HG03060 (cell line): ENCODE measurements at regions not wholly inside any gene's neighbourhood (a gene's known extent, or its start where the extent isn't known, plus 50 kb on each side); places are given as distances from the start of the nearest gene placed in this dataset.
"Not testable (repeated sequence)": the region's sequence is repeated elsewhere in the genome, so short reads cannot be mapped to it uniquely, and the experiment has no call there.

Source experiments
- ATAC-seq: cut with Tn5 transposase; IDR thresholded peaks from one replicate; pipeline ENCODE4 v1.9.1; 2021; ENCODE audit warnings: low read depth, moderate number of reproducible peaks; ENCODE audit not compliant: unreplicated experiment

DNA sequence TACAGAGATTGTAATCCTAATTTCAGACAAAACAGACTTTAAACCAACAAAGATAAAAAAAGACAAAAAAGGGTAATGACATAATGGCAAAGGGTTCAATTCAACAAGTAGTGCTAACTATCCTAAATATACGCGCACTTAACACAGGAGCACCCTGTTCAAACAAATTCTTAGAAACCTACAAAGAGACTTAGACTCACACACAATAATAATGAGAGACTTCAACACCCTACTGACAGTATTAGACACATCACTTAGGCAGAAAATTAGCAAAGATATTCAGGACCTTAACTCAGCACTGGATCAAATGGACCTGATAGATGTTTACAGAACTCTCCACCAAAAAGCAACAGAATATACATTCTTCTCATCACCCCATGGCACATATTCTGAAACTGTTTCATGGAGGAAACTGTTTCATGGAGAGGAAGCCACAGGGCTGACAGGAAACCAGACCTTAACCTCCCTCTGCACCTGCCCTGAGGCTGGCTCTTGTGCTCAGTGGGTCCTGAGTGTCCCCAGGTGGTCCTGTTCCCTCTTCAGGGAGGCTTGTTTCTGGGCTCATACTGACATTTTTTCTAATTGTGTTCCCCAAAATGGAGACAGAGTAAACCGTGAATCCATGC lies 54.7 kb downstream of the OR4M2 start:
- not testable (repeated sequence) for ATAC-seq

DNA sequence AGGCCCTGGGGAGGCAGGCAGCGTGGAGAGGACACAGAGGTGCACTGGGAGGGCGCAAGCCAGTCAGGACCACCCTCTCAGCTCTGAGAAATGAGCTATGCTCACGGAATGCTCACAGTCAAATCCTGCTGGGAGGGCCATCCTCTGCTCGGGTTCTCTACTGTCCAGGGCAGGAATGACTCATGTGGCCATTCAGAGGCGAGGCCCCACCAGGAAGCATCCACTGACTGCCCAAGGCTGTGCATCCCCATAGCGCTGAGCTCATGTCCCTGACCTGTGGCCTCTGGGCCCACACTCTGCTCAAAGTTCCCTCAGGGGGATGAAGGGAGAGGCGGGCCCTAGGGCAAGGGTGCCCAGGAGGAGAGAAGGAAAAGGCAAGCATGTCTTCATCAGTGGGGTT lies 57.2 kb downstream of the OR4M2 start:
- ATAC-seq = not testable (repeated sequence)

DNA sequence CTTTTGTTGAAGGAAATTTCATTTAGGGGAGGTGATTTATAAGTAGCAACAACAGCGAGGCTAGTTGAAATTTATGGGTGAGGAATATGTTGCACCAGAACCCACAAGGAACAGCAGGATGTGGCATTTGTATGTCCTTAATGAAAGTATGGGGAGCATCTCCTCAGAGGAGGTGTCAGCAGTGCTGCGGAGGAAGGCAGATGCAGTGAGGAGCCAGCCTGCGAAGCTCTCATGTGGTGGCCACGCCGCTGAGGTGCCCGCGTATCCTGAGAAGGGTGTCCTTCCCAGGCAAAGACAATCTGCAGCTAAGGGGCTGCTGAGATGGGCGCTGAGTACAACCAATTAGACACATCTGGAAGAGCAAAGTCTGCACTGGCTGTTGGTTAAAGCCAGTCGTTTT lies 60.8 kb downstream of the OR4M2 start:
- not testable (repeated sequence) for ATAC-seq

DNA sequence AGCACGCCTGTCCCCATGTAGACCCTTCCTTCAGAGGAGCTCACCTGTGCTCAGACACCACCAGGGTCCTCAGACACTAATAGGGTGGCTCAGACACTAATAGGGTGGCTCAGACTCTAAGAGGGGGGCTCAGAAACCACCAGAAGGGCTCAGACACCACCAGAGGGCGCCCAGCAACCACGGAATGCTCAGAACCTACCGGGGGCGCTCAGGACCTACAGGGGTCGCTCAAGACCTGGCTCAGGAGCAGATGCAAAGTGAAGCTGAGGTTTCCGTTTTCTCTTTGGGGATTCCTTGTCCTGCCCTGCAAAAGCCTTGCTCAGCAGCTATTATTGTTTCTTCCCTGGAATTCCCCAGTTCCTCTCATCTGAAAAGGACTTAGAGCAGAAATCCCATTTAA lies 67.8 kb downstream of the OR4M2 start:
- peak; percentile 77 for ATAC-seq

DNA sequence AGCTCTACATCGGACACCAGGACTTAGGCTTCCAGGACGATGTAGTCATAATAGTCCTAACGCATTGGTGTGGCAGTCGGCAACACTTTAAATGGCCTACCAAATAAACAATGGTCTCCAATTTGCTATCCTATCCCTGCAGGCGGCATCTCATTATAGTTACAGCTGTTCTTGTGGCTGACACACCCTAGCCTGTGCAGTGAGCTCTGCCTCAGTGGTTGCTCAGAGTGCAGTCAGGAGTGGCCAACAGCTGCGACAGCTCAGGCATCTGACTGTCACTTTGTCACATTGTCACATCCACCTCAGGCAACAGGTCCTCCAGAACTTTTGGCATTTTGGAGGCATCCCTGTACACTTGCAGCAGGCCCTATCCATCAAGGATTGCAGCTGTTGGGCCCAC lies 77.9 kb downstream of the OR4M2 start:
- ATAC-seq = not testable (repeated sequence)

DNA sequence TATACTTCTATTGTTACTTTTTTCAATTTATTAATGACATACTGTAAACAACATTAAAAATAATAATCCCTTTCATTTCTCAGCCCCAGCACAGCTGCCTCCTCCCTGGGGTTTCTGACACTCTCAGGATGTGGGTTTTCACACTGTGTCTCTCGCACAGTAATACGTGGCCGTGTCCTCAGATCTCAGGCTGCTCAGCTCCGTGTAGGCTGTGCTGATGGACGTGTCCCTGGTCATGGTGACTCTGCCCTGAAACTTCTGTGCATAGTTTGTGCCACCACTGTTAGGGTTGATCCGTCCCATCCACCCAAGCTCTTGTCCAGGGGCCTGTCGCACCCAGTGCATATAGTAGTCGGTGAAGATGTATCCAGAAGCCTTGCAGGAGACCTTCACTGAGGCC lies 80.0 kb downstream of the OR4M2 start:
- ATAC-seq = peak; percentile 21

DNA sequence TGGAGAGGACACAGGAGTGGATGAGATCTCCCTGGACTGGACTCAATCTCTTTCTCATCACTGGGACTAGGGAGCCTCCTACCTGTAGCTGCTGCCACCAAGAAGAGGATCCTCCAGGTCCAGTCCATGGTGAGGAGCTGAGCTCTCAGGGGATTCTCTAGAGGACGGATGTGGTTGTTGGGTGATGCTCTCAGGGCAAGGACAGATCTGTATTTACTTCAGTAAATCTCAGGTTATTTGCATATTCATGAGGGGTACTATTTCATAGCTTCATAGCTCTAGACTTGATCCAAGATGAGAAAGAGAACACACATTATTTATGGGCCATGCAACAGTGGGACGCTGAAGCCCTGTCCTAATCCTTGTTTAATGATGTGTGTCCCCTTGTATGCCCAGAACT lies 80.4 kb downstream of the OR4M2 start:
- peak; percentile 68 for ATAC-seq

DNA sequence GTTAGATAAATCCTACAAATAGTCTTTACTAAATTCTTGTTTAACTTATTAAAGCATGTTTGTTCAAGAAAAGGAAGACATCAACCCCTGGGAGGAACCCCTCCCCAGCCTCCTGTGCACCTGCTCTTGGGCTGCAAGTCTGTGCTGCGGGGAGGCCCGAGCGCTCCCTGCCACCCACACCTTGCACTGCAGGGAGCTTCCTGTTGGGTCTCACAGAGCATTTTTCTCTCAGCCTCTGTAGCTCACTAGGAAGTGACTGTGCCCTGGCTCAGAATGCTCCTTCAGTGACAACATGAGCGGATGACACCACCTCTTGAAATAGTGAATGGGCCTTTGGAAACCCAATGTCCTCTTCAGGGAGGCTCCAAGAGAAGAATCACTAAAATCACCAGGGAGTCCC lies 81.1 kb downstream of the OR4M2 start:
- peak; percentile 55 for ATAC-seq

DNA sequence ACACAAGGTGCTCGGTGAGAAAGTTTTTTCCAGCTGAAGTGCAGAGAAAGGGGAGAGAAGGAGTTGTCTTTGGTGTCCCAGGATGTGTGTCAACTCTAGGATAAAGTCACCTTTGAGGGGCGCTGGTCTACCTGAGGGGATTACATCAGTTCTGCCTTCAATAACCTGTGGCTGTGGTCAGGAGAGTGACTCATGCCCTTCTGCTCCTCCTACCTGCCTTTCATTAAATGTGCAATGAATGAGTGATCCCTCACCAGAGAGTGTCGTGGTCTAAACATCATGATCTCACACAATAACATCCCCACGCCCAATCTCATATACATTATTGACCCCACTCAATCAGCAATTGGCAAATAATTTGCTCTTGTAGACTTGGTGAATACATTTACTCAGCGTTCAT lies 83.4 kb downstream of the OR4M2 start:
- not testable (repeated sequence) for ATAC-seq

DNA sequence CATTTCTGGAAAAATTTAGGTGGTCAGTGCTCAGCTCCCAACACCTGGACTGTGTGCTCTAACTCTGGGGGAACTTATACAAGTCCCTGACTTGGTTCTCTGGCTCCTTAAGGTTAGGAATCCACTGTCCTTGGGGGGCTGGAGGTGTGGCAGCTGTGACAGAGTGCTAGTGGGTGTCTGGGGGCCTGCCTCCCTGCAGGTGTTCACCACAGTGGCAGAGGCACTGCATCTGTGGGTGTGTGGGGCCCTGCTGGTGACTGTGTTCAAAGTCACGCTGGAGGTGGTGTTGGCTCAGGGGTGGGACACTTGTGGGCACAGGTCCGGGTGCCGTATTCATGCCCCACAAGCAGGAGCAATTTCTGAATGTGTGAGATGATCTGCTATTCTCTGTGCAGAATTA lies 87.2 kb downstream of the OR4M2 start:
- ATAC-seq = not testable (repeated sequence)

DNA sequence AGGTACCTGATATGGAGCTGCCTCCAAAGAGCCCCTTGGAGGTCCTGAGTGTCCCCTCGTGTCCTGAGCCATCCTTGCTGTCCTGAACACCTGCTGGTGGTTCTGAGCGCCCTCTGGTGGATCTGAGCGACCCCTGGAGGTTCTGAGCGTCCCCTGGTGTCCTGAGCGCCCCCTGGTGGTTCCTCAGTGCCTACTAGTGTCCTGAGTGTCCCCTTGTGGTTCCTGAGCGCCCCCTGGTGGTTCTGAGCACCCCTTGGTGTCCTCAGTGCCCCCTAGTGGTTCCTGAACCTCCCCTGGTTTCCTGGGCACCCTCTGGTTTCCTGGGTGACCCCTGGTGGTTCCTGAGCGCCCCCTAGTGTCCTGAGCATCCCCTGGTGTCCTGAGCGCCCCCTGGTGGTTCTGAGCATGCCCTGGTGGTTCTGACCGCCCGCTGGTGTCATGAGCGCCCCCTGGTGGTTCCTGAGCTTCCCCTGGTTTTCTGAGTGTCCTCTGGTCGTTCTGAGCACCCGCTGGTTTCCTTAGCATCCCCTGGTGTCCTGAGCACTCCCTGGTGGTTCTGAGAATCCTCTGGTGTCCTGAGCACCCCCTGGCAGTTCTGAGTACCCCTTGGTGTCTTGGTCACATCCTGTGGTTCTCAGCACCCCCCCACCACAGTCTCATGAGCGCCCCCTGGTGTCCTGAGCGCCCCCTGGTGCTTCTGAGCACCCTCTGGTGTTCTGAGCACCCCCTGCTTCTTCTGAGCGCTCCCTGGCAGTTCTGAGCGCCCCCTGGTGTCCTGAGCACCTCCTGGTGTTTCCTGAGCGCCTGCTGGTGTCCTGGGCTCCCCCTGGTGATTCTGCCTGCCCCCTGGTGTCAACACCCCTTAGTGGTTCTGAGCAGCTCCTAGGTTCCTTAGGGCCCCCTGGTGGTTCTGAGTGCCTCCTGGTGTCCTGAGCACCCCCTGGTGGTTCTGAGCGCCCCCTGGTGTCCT lies 93.0 kb downstream of the OR4M2 start:
- ATAC-seq = peak; percentile 61

DNA sequence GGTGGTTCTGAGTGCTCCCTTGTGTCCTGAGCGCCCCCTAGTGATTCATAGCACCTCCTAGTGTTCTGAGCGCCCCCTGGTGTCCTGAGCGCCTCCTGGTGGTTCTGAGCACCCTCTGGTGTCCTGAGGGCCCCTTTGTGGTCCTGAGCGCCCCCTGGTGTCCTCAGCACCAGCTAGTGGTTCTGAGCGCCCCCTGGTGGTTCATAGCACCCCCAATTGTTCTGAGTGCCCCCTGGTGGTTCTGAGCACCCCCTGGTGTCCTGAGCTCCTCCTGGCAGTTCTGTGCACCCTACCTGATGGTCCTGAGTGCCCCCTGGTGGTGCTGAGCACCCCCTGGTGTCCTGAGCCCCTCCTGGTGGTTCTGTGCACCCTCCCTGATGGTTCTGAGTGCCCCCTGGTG lies 93.8 kb downstream of the OR4M2 start:
- ATAC-seq = peak; percentile 31

DNA sequence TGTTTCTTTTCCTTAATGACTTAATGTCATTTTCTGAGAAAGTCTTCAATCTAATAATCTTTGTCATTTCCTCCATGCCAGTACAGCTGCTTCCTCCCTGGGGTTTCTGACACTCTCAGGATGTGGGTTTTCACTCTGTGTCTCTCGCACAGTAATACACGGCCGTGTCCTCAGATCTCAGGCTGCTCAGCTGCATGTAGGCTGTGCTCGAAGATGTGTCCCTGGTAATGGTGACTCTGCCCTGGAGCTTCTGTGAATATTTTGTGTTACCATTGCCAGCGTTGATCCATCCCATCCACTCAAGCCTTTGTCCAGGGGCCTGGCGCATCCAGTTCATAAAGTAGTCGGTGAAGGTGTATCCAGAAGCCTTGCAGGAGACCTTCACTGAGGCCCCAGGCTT lies 97.6 kb downstream of the OR4M2 start:
- not testable (repeated sequence) for ATAC-seq

DNA sequence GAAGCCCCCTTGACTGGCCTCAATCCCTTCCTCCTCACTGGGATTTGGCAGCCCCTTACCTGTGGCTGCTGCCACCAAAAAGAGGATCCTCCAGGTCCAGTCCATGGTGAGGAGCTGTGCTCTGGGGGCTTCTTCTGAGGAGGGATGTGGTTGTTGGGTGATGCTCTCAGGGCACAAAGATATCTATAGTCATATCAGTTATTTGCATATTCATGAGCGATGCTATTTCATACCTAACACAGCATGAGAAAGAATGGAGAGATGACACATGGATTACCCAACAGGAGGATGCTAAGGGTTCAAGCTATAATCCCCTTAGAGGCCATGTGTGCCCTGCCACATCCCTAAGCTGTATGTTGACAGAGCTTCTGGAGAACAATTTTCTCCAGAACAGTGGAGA lies 98.1 kb downstream of the OR4M2 start:
- ATAC-seq = not testable (repeated sequence)

DNA sequence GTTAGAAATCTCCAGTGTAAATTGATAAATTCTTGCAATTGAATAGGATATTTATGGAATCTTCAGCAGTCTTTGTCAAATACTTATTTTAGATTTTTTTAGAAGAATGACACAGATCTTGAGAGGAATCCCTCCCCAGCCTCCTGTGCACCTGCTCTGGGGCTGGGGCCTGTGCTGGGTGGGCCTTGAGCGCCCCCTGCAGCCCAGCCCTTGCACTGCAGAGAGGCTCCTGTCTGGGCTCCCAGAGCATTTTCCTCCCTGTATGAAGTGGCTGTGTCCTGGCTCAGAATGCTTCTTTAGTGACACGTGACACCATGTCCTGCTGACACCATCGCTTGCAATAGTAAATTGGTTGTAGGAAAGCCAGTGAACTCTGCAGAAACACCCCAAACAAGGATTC lies 98.7 kb downstream of the OR4M2 start:
- not testable (repeated sequence) for ATAC-seq

DNA sequence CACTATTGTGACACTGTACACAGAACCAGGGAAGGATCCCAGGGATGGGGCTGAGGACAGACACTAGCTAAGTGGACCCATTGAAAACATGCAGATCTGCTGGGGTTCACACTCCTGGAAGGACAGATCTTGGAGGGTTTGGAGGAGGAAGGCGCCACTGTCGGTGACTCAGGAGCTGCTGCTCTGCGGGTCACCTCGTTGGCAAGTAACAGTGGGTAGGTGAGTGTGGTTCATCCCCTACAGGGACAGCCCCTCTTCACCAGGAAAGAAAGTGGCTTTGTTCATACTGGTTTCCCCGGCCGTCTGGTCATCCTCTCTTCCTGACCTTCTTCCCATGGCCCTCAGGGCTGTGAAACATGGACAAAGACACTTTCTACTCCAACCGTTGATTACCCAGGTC lies 100.3 kb downstream of the OR4M2 start:
- not testable (repeated sequence) for ATAC-seq

DNA sequence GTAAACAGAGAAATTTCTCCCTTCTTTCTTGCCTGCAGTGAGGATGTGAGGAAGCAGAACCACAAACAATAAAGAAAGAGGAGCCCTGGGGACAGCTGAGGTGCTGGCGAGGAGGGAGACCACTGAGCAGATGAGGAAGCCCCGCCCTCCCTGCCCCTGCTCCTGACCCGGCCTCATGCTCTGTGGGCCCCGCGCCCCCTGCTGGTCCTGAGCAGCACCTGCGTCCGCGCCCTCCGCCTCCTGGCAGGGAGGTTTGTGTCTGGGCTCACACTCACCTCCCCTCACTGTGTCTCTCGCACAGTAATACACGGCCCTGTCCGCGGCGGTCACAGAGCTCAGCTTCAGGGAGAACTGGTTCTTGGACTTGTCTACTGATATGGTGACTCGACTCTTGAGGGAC lies 104.4 kb downstream of the OR4M2 start:
- not testable (repeated sequence) for ATAC-seq

DNA sequence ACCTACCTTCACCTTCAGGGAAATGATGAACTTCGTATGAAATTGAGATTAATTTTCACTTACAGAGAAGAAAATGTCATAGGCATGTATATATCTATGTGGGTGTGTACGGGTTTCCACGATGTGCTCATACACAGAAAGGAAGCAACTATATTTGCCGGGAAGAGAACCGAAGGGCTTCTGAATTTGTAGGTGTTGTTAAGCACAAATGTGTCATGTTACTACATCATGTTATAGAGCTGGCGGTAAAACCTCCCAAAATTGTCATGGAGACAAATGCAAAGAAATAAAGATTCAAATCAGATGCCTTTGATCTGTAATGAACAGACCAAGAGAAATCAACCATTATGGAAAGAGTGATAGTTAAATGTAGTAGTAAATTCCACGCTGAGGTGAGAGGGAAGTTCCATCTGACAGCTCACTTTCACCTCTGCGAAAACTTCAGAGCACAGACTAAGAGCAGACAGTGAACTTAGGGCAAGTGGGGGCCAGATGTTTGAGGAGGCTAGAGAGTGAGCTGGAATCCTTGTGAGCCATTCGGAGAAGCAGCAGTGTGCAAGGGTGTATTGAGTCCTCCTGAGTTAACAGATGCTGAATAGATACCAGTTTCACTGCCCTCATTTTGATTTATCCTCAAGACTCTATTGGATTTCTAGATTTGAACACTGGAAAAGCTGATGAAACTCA lies 106.7 kb downstream of the OR4M2 start:
- not testable (repeated sequence) for ATAC-seq

DNA sequence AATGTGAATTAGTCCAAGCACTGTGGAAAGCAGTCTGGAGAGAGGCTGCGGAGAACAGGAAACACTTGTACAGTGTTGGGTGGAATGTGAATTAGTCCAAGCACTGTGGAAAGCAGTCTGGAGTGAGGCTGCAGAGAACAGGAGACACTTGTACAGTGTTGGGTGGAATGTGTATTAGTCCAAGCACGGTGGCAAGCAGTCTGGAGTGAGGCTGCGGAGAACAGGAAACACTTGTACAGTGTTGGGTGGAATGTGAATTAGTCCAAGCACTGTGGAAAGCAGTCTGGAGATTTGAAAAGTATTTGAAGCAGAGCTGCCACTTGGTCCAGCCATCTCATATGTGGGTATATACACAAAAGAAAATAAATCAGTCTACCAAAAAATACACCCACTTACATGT lies 111.5 kb downstream of the OR4M2 start:
- ATAC-seq = not testable (repeated sequence)

DNA sequence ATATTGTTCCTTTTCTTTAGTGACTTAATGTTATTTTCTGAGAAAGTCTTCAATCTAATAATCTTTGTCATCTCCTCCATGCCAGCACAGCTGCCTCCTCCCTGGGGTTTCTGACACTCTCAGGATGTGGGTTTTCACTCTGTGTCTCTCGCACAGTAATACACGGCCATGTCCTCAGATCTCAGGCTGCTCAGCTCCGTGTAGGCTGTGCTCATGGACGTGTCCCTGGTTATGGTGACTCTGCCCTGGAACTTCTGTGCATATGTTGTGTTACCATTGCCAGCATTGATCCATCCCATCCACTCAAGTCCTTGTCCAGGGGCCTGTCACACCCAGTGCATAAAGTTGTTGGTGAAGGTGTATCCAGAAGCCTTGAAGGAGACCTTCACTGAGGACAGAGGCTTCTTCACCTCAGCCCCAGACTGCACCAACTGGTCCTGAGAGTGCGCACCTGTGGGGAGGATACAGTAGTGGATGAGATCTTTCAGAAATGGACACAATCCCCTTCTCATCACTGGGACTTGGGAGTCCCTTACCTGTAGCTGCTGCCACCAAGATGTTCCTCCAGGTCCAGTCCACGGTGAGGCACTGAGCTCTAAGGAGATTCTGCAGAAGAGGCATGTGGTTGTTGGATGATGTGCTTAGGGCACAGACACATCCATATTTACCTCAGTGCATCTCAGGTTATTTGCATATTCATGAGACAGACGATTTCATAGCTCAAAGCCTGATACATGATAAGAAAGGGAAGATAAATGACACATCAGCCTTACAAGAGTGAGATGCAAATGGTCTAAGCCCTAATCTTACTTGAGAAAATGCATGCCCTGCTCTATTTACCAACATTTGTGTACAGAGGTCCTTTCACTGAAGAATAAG lies 114.7 kb downstream of the OR4M2 start:
- ATAC-seq = not testable (repeated sequence)
